OCI-LY7 (cell line): ENCODE measurements at regions not wholly inside any gene's neighbourhood (a gene's known extent, or its start where the extent isn't known, plus 50 kb on each side); places are given as distances from the start of the nearest gene placed in this dataset.

Experiments used
- BruUV-seq: library from RNA; stranded (reverse); fragments of 400-500 nt; replicated peaks from 2 replicates; lab custom pipeline; 2021; lab: Mats Ljungman, UMichigan
- CTCF ChIA-PET: fragments of 300-600 bp; sonication (Branson Sonifier 250); formaldehyde crosslinking; loops from one replicate; lab custom pipeline; 2022; ENCODE audit warnings: antibody characterized with exemption; ENCODE audit not compliant: unreplicated experiment; lab: Charles Lee
- POLR2A ChIA-PET: fragments of 300-600 bp; sonication (Branson Sonifier 250); formaldehyde crosslinking; loops from one replicate; lab custom pipeline; 2022; ENCODE audit warnings: antibody characterized with exemption; lab: Charles Lee
- DNase-seq: peaks from one replicate; pipeline ENCODE4 v3.0.0-alpha.2; 2015; ENCODE audit warnings: low spot score
- H2AFZ ChIP-seq: fragments of 200-600 bp; sonication (generic), shearing (Covaris generic); 2 replicates; pipeline ENCODE4 v1.6.1; 2014; ENCODE audit warnings: mild to moderate bottlenecking, antibody characterized with exemption, low read length, moderate library complexity
- H3K27ac ChIP-seq: fragments of 200-600 bp; sonication (generic); 2 replicates; pipeline ENCODE4 v1.5.1; 2014; ENCODE audit warnings: mixed run types, low read depth, mild to moderate bottlenecking, moderate library complexity, low read length, inconsistent platforms; ENCODE audit not compliant: poor library complexity, severe bottlenecking
- H3K36me3 ChIP-seq: fragments of 200-600 bp; sonication (generic); 2 replicates; pipeline ENCODE4 v1.6.1; 2014; ENCODE audit warnings: mild to moderate bottlenecking, antibody characterized with exemption, low read length, moderate library complexity, mixed read lengths; ENCODE audit not compliant: insufficient read depth
- H3K4me1 ChIP-seq: fragments of 200-600 bp; sonication (generic); 2 replicates; pipeline ENCODE4 v1.5.1; 2014; ENCODE audit warnings: mild to moderate bottlenecking, low read length; ENCODE audit not compliant: insufficient read depth, poor library complexity, severe bottlenecking
- H3K4me2 ChIP-seq: fragments of 200-600 bp; sonication (generic); 2 replicates; pipeline ENCODE4 v1.6.1; 2014; ENCODE audit warnings: mild to moderate bottlenecking, low read length
- H3K4me3 ChIP-seq: fragments of 200-600 bp; sonication (generic); 2 replicates; pipeline ENCODE4 v1.5.1; 2014; ENCODE audit warnings: mild to moderate bottlenecking, low read depth, low read length; ENCODE audit not compliant: poor library complexity, severe bottlenecking
- H3K79me2 ChIP-seq: fragments of 200-600 bp; sonication (generic); 2 replicates; pipeline ENCODE4 v1.6.1; 2016; ENCODE audit warnings: low read depth, mild to moderate bottlenecking, low read length, moderate library complexity, mixed read lengths; ENCODE audit not compliant: insufficient read depth
- H3K9me2 ChIP-seq: fragments of 200-600 bp; sonication (generic); 2 replicates; pipeline ENCODE4 v1.6.1; 2016; ENCODE audit warnings: mild to moderate bottlenecking, low read length, mixed read lengths; ENCODE audit not compliant: insufficient read depth
- H3K9me3 ChIP-seq: fragments of 200-600 bp; sonication (generic); 2 replicates; pipeline ENCODE4 v1.6.1; 2014; ENCODE audit warnings: mild to moderate bottlenecking, mixed run types, low read length, mixed read lengths
- H4K20me1 ChIP-seq: fragments of 200-600 bp; sonication (generic); 2 replicates; pipeline ENCODE4 v1.6.1; 2014; ENCODE audit warnings: mild to moderate bottlenecking, antibody characterized with exemption, low read length, moderate library complexity, mixed read lengths; ENCODE audit not compliant: insufficient read depth
- CTCF ChIP-seq: fragments of 200-600 bp; sonication (generic); conservative IDR thresholded peaks from 2 replicates; pipeline ENCODE4 v1.5.1; 2014; ENCODE audit warnings: mild to moderate bottlenecking, antibody characterized with exemption, low read length, moderate library complexity, mixed read lengths
- EZH2phosphoT487 ChIP-seq: fragments of 200-600 bp; sonication (generic); IDR thresholded peaks from 2 replicates; pipeline ENCODE4 v1.6.1; 2018; ENCODE audit warnings: low read depth, borderline replicate concordance, mild to moderate bottlenecking, mixed run types, antibody characterized with exemption, low read length, moderate library complexity, mixed read lengths
- intact Hi-C: fragments of 100-400 bp; cut with micrococcal nuclease; formaldehyde crosslinking; loops from one replicate; pipeline ENCODE4 v1.10.0; 2022; ENCODE audit not compliant: unreplicated experiment

GRCh38 chr13:71962735-71963134 is 95.7 kb upstream of the DACH1 start:
- intact Hi-C loops: no loop called here
- H3K79me2 ChIP-seq: no peaks in the 10 kb centered on the region
- H3K4me1 ChIP-seq: no peaks in the 10 kb centered on the region
- H3K4me2 ChIP-seq: no peak overlapping the region
- H3K9me2 ChIP-seq: no peaks in the 10 kb centered on the region
- no peak overlapping the region for H3K4me3 ChIP-seq
- no peak for DNase-seq
- TF ChIP-seq CTCF: no peak
- TF ChIP-seq EZH2phosphoT487: no peak
- no peak overlapping the region for H3K27ac ChIP-seq
- no peaks in the 10 kb centered on the region for H3K36me3 ChIP-seq
- no TSS peak for BruUV-seq
- POLR2A ChIA-PET: no interaction called here
- CTCF ChIA-PET: no interaction called here
- H2AFZ ChIP-seq: no peak overlapping the region
- H4K20me1 ChIP-seq: no peaks in the 10 kb centered on the region
- no peaks in the 10 kb centered on the region for H3K9me3 ChIP-seq

GRCh38 chr13:71962126-71962525 is 95.1 kb upstream of the DACH1 start:
- no TSS peak for BruUV-seq
- no peak overlapping the region for H3K4me2 ChIP-seq
- H3K9me2 ChIP-seq: no peaks in the 10 kb centered on the region
- POLR2A ChIA-PET: no interaction called here
- no peaks in the 10 kb centered on the region for H3K79me2 ChIP-seq
- intact Hi-C loops: no loop called here
- no peak for DNase-seq
- no peak overlapping the region for H3K27ac ChIP-seq
- H3K4me1 ChIP-seq: no peaks in the 10 kb centered on the region
- no peak overlapping the region for H3K4me3 ChIP-seq
- TF ChIP-seq EZH2phosphoT487 (no peak), CTCF (no peak)
- CTCF ChIA-PET: no interaction called here
- no peaks in the 10 kb centered on the region for H4K20me1 ChIP-seq
- no peak overlapping the region for H2AFZ ChIP-seq
- no peaks in the 10 kb centered on the region for H3K36me3 ChIP-seq
- H3K9me3 ChIP-seq: no peaks in the 10 kb centered on the region

- BruUV-seq: no TSS peak
- H3K79me2 ChIP-seq: no peaks in the 10 kb centered on the region
- intact Hi-C loops: no loop called here
- ChIA-PET POLR2A (no interaction called here), CTCF (no interaction called here)
- no peaks in the 10 kb centered on the region for H3K36me3 ChIP-seq
- TF ChIP-seq EZH2phosphoT487: no peak
- no peak for TF ChIP-seq CTCF
- no peaks in the 10 kb centered on the region for H3K4me1 ChIP-seq
- no peak overlapping the region for H3K4me2 ChIP-seq
- H3K27ac ChIP-seq: no peak overlapping the region
- H2AFZ ChIP-seq: no peak overlapping the region
- no peaks in the 10 kb centered on the region for H3K9me3 ChIP-seq
- no peak overlapping the region for H3K4me3 ChIP-seq
- DNase-seq: no peak
- H4K20me1 ChIP-seq: no peaks in the 10 kb centered on the region
- no peaks in the 10 kb centered on the region for H3K9me2 ChIP-seq
These were observed 82.4 kb upstream of the DACH1 start for GRCh38 chr13:71949441-71949840.
